Neutrophil (primary cell): ENCODE measurements at regions not wholly inside any gene's neighbourhood (a gene's known extent, or its start where the extent isn't known, plus 50 kb on each side); places are given as distances from the start of the nearest gene placed in this dataset.

Source experiments
- H3K27ac ChIP-seq: fragments of 200-600 bp; sonication (generic); 2 replicates; pipeline ENCODE4 v1.5.1; 2016; ENCODE audit warnings: mild to moderate bottlenecking, moderate library complexity
- H3K27me3 ChIP-seq: fragments of 200-600 bp; sonication (generic); 2 replicates; pipeline ENCODE4 v1.6.0; 2016; ENCODE audit warnings: mild to moderate bottlenecking
- H3K36me3 ChIP-seq: fragments of 200-600 bp; sonication (generic); 2 replicates; pipeline ENCODE4 v1.5.1; 2017
- H3K4me1 ChIP-seq, 2 experiments: fragments of 200-600 bp in 1 of 2; sonication (generic) in 1 of 2; 1 replicate in 1 of 2; 2 replicates in 1 of 2; pipeline versions ENCODE4 v1.5.1 to v1.6.1; 2013 to 2016; ENCODE audit warnings: low read depth in 1 of 2, low read length in 1 of 2, mild to moderate bottlenecking in 1 of 2, moderate library complexity in 1 of 2; ENCODE audit not compliant: control insufficient read depth in 1 of 2, insufficient read depth in 1 of 2
- H3K4me3 ChIP-seq, 2 experiments: fragments of 200-600 bp in 1 of 2; sonication (generic) in 1 of 2; 1 replicate in 1 of 2; 2 replicates in 1 of 2; pipeline ENCODE4 v1.5.1; 2013 to 2016; ENCODE audit warnings: low read depth in 1 of 2, low read length in 1 of 2, mild to moderate bottlenecking in 1 of 2, moderate library complexity in 1 of 2
- H3K9me3 ChIP-seq: fragments of 200-600 bp; sonication (generic); 2 replicates; pipeline ENCODE4 v1.5.1; 2016
- CTCF ChIP-seq: fragments of 200-600 bp; sonication (generic); IDR thresholded peaks from 2 replicates; pipeline ENCODE4 v1.5.1; 2016; ENCODE audit warnings: antibody characterized with exemption

- TF ChIP-seq CTCF = no peak
- H3K27me3 ChIP-seq = peaks cover 54% of the 10 kb centered on the region
Measured at GRCh38 chr1:165116732-165117131, 239.8 kb downstream of the LMX1A start.

GRCh38 chr1:165116171-165116570 is 240.3 kb downstream of the LMX1A start:
- no peaks in the 10 kb centered on the region for H3K36me3 ChIP-seq
- H3K4me1 ChIP-seq = no peaks in the 10 kb centered on the region
- no peak overlapping the region for H3K27ac ChIP-seq
- no peaks in the 10 kb centered on the region for H3K9me3 ChIP-seq
- peaks cover 51% of the 10 kb centered on the region for H3K27me3 ChIP-seq
- TF ChIP-seq CTCF = no peak
- H3K4me3 ChIP-seq = no peak overlapping the region

More at GRCh38 chr1:165116732-165117131, 239.8 kb downstream of the LMX1A start:
- H3K4me1 ChIP-seq = no peaks in the 10 kb centered on the region
- H3K36me3 ChIP-seq = no peaks in the 10 kb centered on the region
- no peak overlapping the region for H3K4me3 ChIP-seq
- H3K9me3 ChIP-seq = no peaks in the 10 kb centered on the region
- H3K27ac ChIP-seq = no peak overlapping the region

- TF ChIP-seq CTCF = no peak
- H3K9me3 ChIP-seq = no peaks in the 10 kb centered on the region
- H3K36me3 ChIP-seq = no peaks in the 10 kb centered on the region
- H3K4me1 ChIP-seq = no peaks in the 10 kb centered on the region
- H3K27ac ChIP-seq = no peak overlapping the region
- no peak overlapping the region for H3K4me3 ChIP-seq
- peaks cover 49% of the 10 kb centered on the region for H3K27me3 ChIP-seq
Measured at GRCh38 chr1:165114889-165115285, 241.6 kb downstream of the LMX1A start.

GRCh38 chr1:165114022-165114888 is 242.3 kb downstream of the LMX1A start:
- Histone ChIP-seq H3K27ac (no peak overlapping the region), H3K9me3 (no peaks in the 10 kb centered on the region), H3K4me3 (no peak overlapping the region), H3K27me3 (peaks cover 43% of the 10 kb centered on the region), H3K4me1 (no peaks in the 10 kb centered on the region), H3K36me3 (no peaks in the 10 kb centered on the region)
- no peak for TF ChIP-seq CTCF

GRCh38 chr1:165112260-165112659 is 244.3 kb downstream of the LMX1A start:
- Histone ChIP-seq H3K27me3 (peaks cover 23% of the 10 kb centered on the region), H3K9me3 (no peaks in the 10 kb centered on the region), H3K4me1 (no peaks in the 10 kb centered on the region), H3K4me3 (no peak overlapping the region), H3K36me3 (no peaks in the 10 kb centered on the region), H3K27ac (no peak overlapping the region)
- TF ChIP-seq CTCF = no peak
